Thyroid gland (tissue), 4 donors: ENCODE measurements at regions not wholly inside any gene's neighbourhood (a gene's known extent, or its start where the extent isn't known, plus 50 kb on each side); places are given as distances from the start of the nearest gene placed in this dataset.

Experiments used
- DNase-seq, 2 donors: peaks; one replicate each; pipeline ENCODE4 v3.0.0-alpha.2; 2019
- H3K27ac ChIP-seq, 3 donors: fragments of 200-600 bp; sonication (generic); 1 replicate in 2 of 3; 2 replicates in 1 of 3; pipeline ENCODE4 v1.5.1; 2016 to 2019; ENCODE audit warnings: mild to moderate bottlenecking in 1 of 3, moderate library complexity in 1 of 3
- H3K27me3 ChIP-seq: fragments of 200-600 bp; sonication (generic); one replicate; pipeline ENCODE4 v1.5.1; 2019
- H3K36me3 ChIP-seq, 2 donors: fragments of 200-600 bp; sonication (generic); one replicate each; pipeline ENCODE4 v1.5.1; 2016 to 2019
- H3K4me1 ChIP-seq, 2 donors: fragments of 200-600 bp; sonication (generic); one replicate each; pipeline ENCODE4 v1.5.1; 2017 to 2019
- H3K4me3 ChIP-seq, 3 donors: fragments of 200-600 bp; sonication (generic); replicated peaks in 1 of 3; 1 replicate in 2 of 3; 2 replicates in 1 of 3; pipeline ENCODE4 v1.5.1; 2016; ENCODE audit warnings: mild to moderate bottlenecking in 1 of 3
- H3K9me3 ChIP-seq: fragments of 200-600 bp; sonication (generic); one replicate; pipeline ENCODE4 v1.5.1; 2017
- CTCF ChIP-seq, 6 experiments: fragments of 200-600 bp in 3 of 6; fragments of 450-650 bp in 3 of 6; sonication (generic) in 3 of 6; IDR thresholded peaks; one replicate each; pipeline ENCODE4 v1.5.1; 2016 to 2019; ENCODE audit warnings: antibody characterized with exemption in 6 of 6, mild to moderate bottlenecking in 2 of 6, inconsistent platforms in 1 of 6, moderate library complexity in 1 of 6
- POLR2A ChIP-seq, 2 donors: fragments of 450-650 bp; IDR thresholded peaks; one replicate each; pipeline ENCODE4 v1.6.1; 2017; ENCODE audit warnings: antibody characterized with exemption in 2 of 2, mild to moderate bottlenecking in 2 of 2, moderate library complexity in 1 of 2
- WGBS, 2 donors: methylation state at CpG; one replicate each; pipeline ENCODE4 v1.1.5; 2017; 5-methylcytosine and 5-hydroxymethylcytosine counted together
- intact Hi-C: fragments of 100-400 bp; cut with DNase I; formaldehyde crosslinking; loops from one replicate; pipeline ENCODE4 v1.15.1; 2023

GRCh38 chr20:36093025-36093803 lies 61.3 kb upstream of the EPB41L1 start:
- no peaks in the 10 kb centered on the region for H3K27me3 ChIP-seq
- peak; percentile 81 to 86 for DNase-seq
- 0 to 1% methylated on average over 22 to 38 of the region's 78 CpGs for WGBS, 2 donors

DNA sequence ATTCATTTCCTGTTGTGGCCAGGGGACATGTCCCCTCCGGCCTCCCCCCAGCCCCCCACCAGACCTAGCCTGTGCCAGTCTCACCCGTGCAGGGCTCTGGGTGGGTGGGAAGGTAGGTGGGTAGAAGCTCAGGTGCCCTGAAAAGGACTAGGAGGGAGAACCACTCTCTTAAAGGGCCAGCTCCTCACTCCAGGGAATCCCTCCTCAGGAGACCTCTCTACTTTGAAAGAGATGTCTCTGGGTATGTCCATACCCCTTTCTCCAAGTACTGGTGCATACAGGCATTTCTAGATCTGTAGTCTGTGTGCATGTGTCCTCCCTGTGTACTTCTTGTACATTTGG lies 60.8 kb upstream of the EPB41L1 start:
- no peaks in the 10 kb centered on the region for H3K27me3 ChIP-seq

More at GRCh38 chr20:36093025-36093803, 61.3 kb upstream of the EPB41L1 start:
- H3K4me1 ChIP-seq: peaks cover 38 to 40% of the 10 kb centered on the region in 2 donors
- peak overlapping the region; percentile 8 to 92 (median 13) for H3K4me3 ChIP-seq
- TF ChIP-seq CTCF (IDR thresholded peaks at IDR 0.05): no peak
- peak in 1 of 2 donors; percentile 38 for TF ChIP-seq POLR2A (IDR thresholded peaks at IDR 0.05)
- intact Hi-C loops: no loop called here
- H3K27ac ChIP-seq: peak overlapping the region; percentile 68 to 84 (median 74)
- H3K36me3 ChIP-seq: no peaks in the 10 kb centered on the region
- no peaks in the 10 kb centered on the region for H3K9me3 ChIP-seq

DNA sequence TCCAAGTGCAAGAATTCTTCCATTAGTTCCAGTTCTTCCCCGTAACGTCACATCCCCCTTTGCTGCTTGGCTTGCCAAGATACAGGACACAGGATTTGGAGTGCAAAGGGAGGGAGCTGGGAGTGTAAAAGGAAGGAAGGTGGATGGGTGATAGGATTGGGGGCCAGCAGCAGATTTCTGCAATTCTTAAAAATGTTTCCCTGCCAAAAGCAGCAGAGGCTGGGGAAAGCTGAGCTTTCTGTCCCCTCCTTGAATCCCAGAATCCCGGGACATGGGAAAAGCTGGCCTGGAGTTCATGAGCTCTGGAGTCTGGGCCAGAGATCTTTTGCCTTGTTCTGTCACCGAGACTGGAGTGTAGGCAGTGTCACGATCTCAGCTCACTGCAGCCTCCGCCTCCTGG lies 60.0 kb upstream of the EPB41L1 start:
- DNase-seq: peak in 1 of 2 donors; percentile 46
- Histone ChIP-seq H3K9me3 (no peaks in the 10 kb centered on the region), H3K36me3 (no peaks in the 10 kb centered on the region), H3K4me1 (peaks cover 43 to 44% of the 10 kb centered on the region in 2 donors), H3K4me3 (no peak overlapping the region), H3K27ac (peak overlapping the region; percentile 68 to 84 (median 74)), H3K27me3 (no peaks in the 10 kb centered on the region)
- intact Hi-C loops: no loop called here
- 44 to 45% methylated on average over 6 of the region's 6 CpGs for WGBS, 2 donors
- TF ChIP-seq CTCF (IDR thresholded peaks at IDR 0.05) (no peak), POLR2A (IDR thresholded peaks at IDR 0.05) (peak in 1 of 2 donors; percentile 7)

More for the DNA sequence above, 60.8 kb upstream of the EPB41L1 start:
- no peaks in the 10 kb centered on the region for H3K36me3 ChIP-seq
- no peak for TF ChIP-seq POLR2A (IDR thresholded peaks at IDR 0.05)
- peak overlapping the region; percentile 68 to 84 (median 74) for H3K27ac ChIP-seq
- DNase-seq: no peak
- peak overlapping the region in 1 of 3 donors; percentile 92 for H3K4me3 ChIP-seq
- intact Hi-C loops: no loop called here
- peaks cover 43 to 44% of the 10 kb centered on the region in 2 donors for H3K4me1 ChIP-seq
- WGBS, 2 donors: no CpG with 5 or more reads among the region's 2 CpGs
- H3K9me3 ChIP-seq: no peaks in the 10 kb centered on the region

DNA sequence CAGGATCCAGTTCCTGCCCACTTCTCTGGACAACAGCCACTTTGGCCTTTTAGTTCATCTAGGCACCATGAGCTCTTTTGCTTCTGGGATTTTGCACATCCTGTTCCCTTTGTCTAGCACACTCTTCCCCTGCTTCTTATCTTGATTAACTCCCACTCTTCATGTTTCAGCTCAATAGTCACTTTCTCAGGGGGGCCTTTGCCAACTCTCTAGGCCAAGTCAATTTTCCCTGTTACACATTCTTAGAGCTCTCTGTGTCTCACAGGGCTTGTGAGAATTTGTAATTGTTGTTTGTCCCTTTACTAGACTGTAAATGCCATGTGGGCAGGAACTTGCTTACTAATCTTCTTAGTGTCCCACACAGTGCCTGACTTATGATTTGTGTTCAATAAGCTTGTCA lies 58.1 kb upstream of the EPB41L1 start:
- no peaks in the 10 kb centered on the region for H3K9me3 ChIP-seq
- intact Hi-C loops: no loop called here
- DNase-seq: no peak
- peaks cover 47 to 51% of the 10 kb centered on the region in 2 donors for H3K4me1 ChIP-seq
- no peak overlapping the region for H3K4me3 ChIP-seq
- peak overlapping the region in 2 of 3 donors; percentile 73 to 84 for H3K27ac ChIP-seq
- no peaks in the 10 kb centered on the region for H3K27me3 ChIP-seq
- no peaks in the 10 kb centered on the region for H3K36me3 ChIP-seq
- TF ChIP-seq CTCF (IDR thresholded peaks at IDR 0.05) (no peak), POLR2A (IDR thresholded peaks at IDR 0.05) (no peak)

GRCh38 chr20:36097337-36098151 lies 57.0 kb upstream of the EPB41L1 start:
- H3K27ac ChIP-seq: peak overlapping the region; percentile 46 to 84 (median 73)
- DNase-seq: peak; percentile 36 to 42
- H3K27me3 ChIP-seq: no peaks in the 10 kb centered on the region
- 62 to 64% methylated on average over 4 of the region's 4 CpGs for WGBS, 2 donors
- intact Hi-C loops: no loop called here
- TF ChIP-seq POLR2A (IDR thresholded peaks at IDR 0.05): no peak
- no peak for TF ChIP-seq CTCF (IDR thresholded peaks at IDR 0.05)
- H3K36me3 ChIP-seq: no peaks in the 10 kb centered on the region
- no peaks in the 10 kb centered on the region for H3K9me3 ChIP-seq
- no peak overlapping the region for H3K4me3 ChIP-seq
- H3K4me1 ChIP-seq: peaks cover 53 to 56% of the 10 kb centered on the region in 2 donors
